HG03135 (cell line): ENCODE measurements at regions not wholly inside any gene's neighbourhood (a gene's known extent, or its start where the extent isn't known, plus 50 kb on each side); places are given as distances from the start of the nearest gene placed in this dataset.
"Not testable (repeated sequence)": the region's sequence is repeated elsewhere in the genome, so short reads cannot be mapped to it uniquely, and the experiment has no call there.

Experiments used
- ATAC-seq: cut with Tn5 transposase; IDR thresholded peaks from one replicate; pipeline ENCODE4 v1.9.1; 2021; ENCODE audit warnings: mild to moderate bottlenecking, moderate library complexity; ENCODE audit not compliant: unreplicated experiment

- ATAC-seq, result not testable (repeated sequence)
Measured at GRCh38 chr3:198147213-198147612, 187.2 kb downstream of the LMLN start.

- ATAC-seq, result not testable (repeated sequence)
Measured at GRCh38 chr3:198147993-198148392, 188.0 kb downstream of the LMLN start.

- not testable (repeated sequence) for ATAC-seq
Measured at GRCh38 chr3:198149904-198150303, 189.9 kb downstream of the LMLN start.

- ATAC-seq, result not testable (repeated sequence)
Measured at GRCh38 chr3:198151867-198152266, 191.8 kb downstream of the LMLN start.

GRCh38 chr3:198155771-198156170 lies 195.8 kb downstream of the LMLN start:
- not testable (repeated sequence) for ATAC-seq

- ATAC-seq, result peak; percentile 59
Measured at GRCh38 chr3:198157231-198157868, 197.3 kb downstream of the LMLN start.

- not testable (repeated sequence) for ATAC-seq
Measured at GRCh38 chr3:198158007-198158406, 198.0 kb downstream of the LMLN start.

GRCh38 chr3:198167339-198168039 lies 207.5 kb downstream of the LMLN start:
- ATAC-seq, result not testable (repeated sequence)

GRCh38 chr3:198170781-198171180 lies 210.8 kb downstream of the LMLN start:
- ATAC-seq, result not testable (repeated sequence)

GRCh38 chr3:198173080-198173479 lies 213.1 kb downstream of the LMLN start:
- not testable (repeated sequence) for ATAC-seq

GRCh38 chr3:198173929-198174574 lies 214.0 kb downstream of the LMLN start:
- ATAC-seq, result not testable (repeated sequence)
